ENCODE measurements at regions not wholly inside any gene's neighbourhood (a gene's known extent, or its start where the extent isn't known, plus 50 kb on each side); places are given as distances from the start of the nearest gene placed in this dataset.

GRCh38 chr12:93308281-93308680 lies 69.4 kb upstream of the NUDT4 start:
- no peak overlapping the region for H3K4me3 Mint-ChIP-seq (ENCODE audit: low read depth)
- H3K4me1 Mint-ChIP-seq (ENCODE audit: low read depth) = no peaks in the 10 kb centered on the region
- no peak overlapping the region for H3K27ac Mint-ChIP-seq
- no peak for DNase-seq (ENCODE audit: low spot score)
- intact Hi-C loops (cut with micrococcal nuclease) = no loop called here
- no peaks in the 10 kb centered on the region for H3K36me3 Mint-ChIP-seq (ENCODE audit: low read depth)
- peaks cover 8% of the 10 kb centered on the region for H3K9me3 Mint-ChIP-seq
- peaks cover 8% of the 10 kb centered on the region for H3K27me3 Mint-ChIP-seq (ENCODE audit: low read depth)

GRCh38 chr12:93311827-93312226 lies 65.9 kb upstream of the NUDT4 start:
- Mint-ChIP-seq H3K27ac (no peak overlapping the region), H3K36me3 (ENCODE audit: low read depth) (no peaks in the 10 kb centered on the region), H3K4me3 (ENCODE audit: low read depth) (no peak overlapping the region), H3K27me3 (ENCODE audit: low read depth) (peaks cover under 1% of the 10 kb centered on the region), H3K4me1 (ENCODE audit: low read depth) (no peaks in the 10 kb centered on the region), H3K9me3 (no peaks in the 10 kb centered on the region)
- intact Hi-C loops (cut with micrococcal nuclease) = loop anchor here (5.0 kb wide), 1 partner anchor 35 kb away; no protein-coding TSS in a partner anchor
- DNase-seq (ENCODE audit: low spot score) = no peak

GRCh38 chr12:93314177-93314497 lies 63.6 kb upstream of the NUDT4 start:
- H3K36me3 Mint-ChIP-seq (ENCODE audit: low read depth) = no peaks in the 10 kb centered on the region
- intact Hi-C loops (cut with micrococcal nuclease) = loop anchor here (5.0 kb wide), 1 partner anchor 37 kb away; no protein-coding TSS in a partner anchor
- peaks cover 3% of the 10 kb centered on the region for H3K4me1 Mint-ChIP-seq (ENCODE audit: low read depth)
- no peaks in the 10 kb centered on the region for H3K9me3 Mint-ChIP-seq
- no peak for DNase-seq (ENCODE audit: low spot score)
- no peak overlapping the region for H3K4me3 Mint-ChIP-seq (ENCODE audit: low read depth)
- no peaks in the 10 kb centered on the region for H3K27me3 Mint-ChIP-seq (ENCODE audit: low read depth)
- no peak overlapping the region for H3K27ac Mint-ChIP-seq

- H3K36me3 Mint-ChIP-seq (ENCODE audit: low read depth) = no peaks in the 10 kb centered on the region
Measured at GRCh38 chr12:93315385-93315906, 62.3 kb upstream of the NUDT4 start.

GRCh38 chr12:93315907-93316622 lies 61.7 kb upstream of the NUDT4 start:
- Mint-ChIP-seq H3K4me1 (ENCODE audit: low read depth) (peaks cover 3% of the 10 kb centered on the region), H3K9me3 (no peaks in the 10 kb centered on the region), H3K27me3 (ENCODE audit: low read depth) (no peaks in the 10 kb centered on the region), H3K4me3 (ENCODE audit: low read depth) (no peak overlapping the region), H3K27ac (no peak overlapping the region), H3K36me3 (ENCODE audit: low read depth) (no peaks in the 10 kb centered on the region)
- DNase-seq (ENCODE audit: low spot score) = no peak
- intact Hi-C loops (cut with micrococcal nuclease) = no loop called here

More at GRCh38 chr12:93315385-93315906, 62.3 kb upstream of the NUDT4 start:
- Mint-ChIP-seq H3K4me3 (ENCODE audit: low read depth) (no peak overlapping the region), H3K27me3 (ENCODE audit: low read depth) (no peaks in the 10 kb centered on the region), H3K4me1 (ENCODE audit: low read depth) (peaks cover 3% of the 10 kb centered on the region), H3K9me3 (no peaks in the 10 kb centered on the region), H3K27ac (no peak overlapping the region)
- no peak for DNase-seq (ENCODE audit: low spot score)
- intact Hi-C loops (cut with micrococcal nuclease) = no loop called here

GRCh38 chr12:93316623-93316971 lies 61.1 kb upstream of the NUDT4 start:
- H3K36me3 Mint-ChIP-seq (ENCODE audit: low read depth) = no peaks in the 10 kb centered on the region
- no peaks in the 10 kb centered on the region for H3K9me3 Mint-ChIP-seq
- H3K27me3 Mint-ChIP-seq (ENCODE audit: low read depth) = no peaks in the 10 kb centered on the region
- no peak overlapping the region for H3K4me3 Mint-ChIP-seq (ENCODE audit: low read depth)
- H3K27ac Mint-ChIP-seq = no peak overlapping the region
- H3K4me1 Mint-ChIP-seq (ENCODE audit: low read depth) = peaks cover 3% of the 10 kb centered on the region
- intact Hi-C loops (cut with micrococcal nuclease) = no loop called here
- DNase-seq (ENCODE audit: low spot score) = no peak

GRCh38 chr12:93317227-93317626 lies 60.5 kb upstream of the NUDT4 start:
- DNase-seq (ENCODE audit: low spot score) = no peak
- H3K4me3 Mint-ChIP-seq (ENCODE audit: low read depth) = no peak overlapping the region
- intact Hi-C loops (cut with micrococcal nuclease) = no loop called here
- peaks cover 3% of the 10 kb centered on the region for H3K4me1 Mint-ChIP-seq (ENCODE audit: low read depth)
- no peaks in the 10 kb centered on the region for H3K9me3 Mint-ChIP-seq
- H3K27ac Mint-ChIP-seq = no peak overlapping the region
- no peaks in the 10 kb centered on the region for H3K36me3 Mint-ChIP-seq (ENCODE audit: low read depth)
- H3K27me3 Mint-ChIP-seq (ENCODE audit: low read depth) = no peaks in the 10 kb centered on the region

- DNase-seq (ENCODE audit: low spot score) = no peak
- Mint-ChIP-seq H3K27ac (no peak overlapping the region), H3K4me3 (ENCODE audit: low read depth) (no peak overlapping the region), H3K4me1 (ENCODE audit: low read depth) (peaks cover 7% of the 10 kb centered on the region), H3K9me3 (no peaks in the 10 kb centered on the region), H3K27me3 (ENCODE audit: low read depth) (no peaks in the 10 kb centered on the region), H3K36me3 (ENCODE audit: low read depth) (no peaks in the 10 kb centered on the region)
- intact Hi-C loops (cut with micrococcal nuclease) = no loop called here
Measured at GRCh38 chr12:93318720-93319522, 58.8 kb upstream of the NUDT4 start.

GRCh38 chr12:93319523-93320050 lies 58.1 kb upstream of the NUDT4 start:
- Mint-ChIP-seq H3K27ac (no peak overlapping the region), H3K4me3 (ENCODE audit: low read depth) (no peak overlapping the region), H3K9me3 (no peaks in the 10 kb centered on the region), H3K4me1 (ENCODE audit: low read depth) (peaks cover 7% of the 10 kb centered on the region), H3K36me3 (ENCODE audit: low read depth) (no peaks in the 10 kb centered on the region), H3K27me3 (ENCODE audit: low read depth) (no peaks in the 10 kb centered on the region)
- DNase-seq (ENCODE audit: low spot score) = no peak
- intact Hi-C loops (cut with micrococcal nuclease) = no loop called here

- Mint-ChIP-seq H3K27me3 (ENCODE audit: low read depth) (no peaks in the 10 kb centered on the region), H3K9me3 (no peaks in the 10 kb centered on the region), H3K4me1 (ENCODE audit: low read depth) (peaks cover 3% of the 10 kb centered on the region), H3K36me3 (ENCODE audit: low read depth) (no peaks in the 10 kb centered on the region), H3K27ac (no peak overlapping the region), H3K4me3 (ENCODE audit: low read depth) (no peak overlapping the region)
- intact Hi-C loops (cut with micrococcal nuclease) = no loop called here
- no peak for DNase-seq (ENCODE audit: low spot score)
Measured at GRCh38 chr12:93322784-93323183, 54.9 kb upstream of the NUDT4 start.

GRCh38 chr12:93323625-93324329 lies 53.9 kb upstream of the NUDT4 start:
- Mint-ChIP-seq H3K27ac (no peak overlapping the region), H3K4me1 (ENCODE audit: low read depth) (peaks cover 3% of the 10 kb centered on the region), H3K36me3 (ENCODE audit: low read depth) (no peaks in the 10 kb centered on the region), H3K27me3 (ENCODE audit: low read depth) (no peaks in the 10 kb centered on the region), H3K4me3 (ENCODE audit: low read depth) (no peak overlapping the region), H3K9me3 (no peaks in the 10 kb centered on the region)
- DNase-seq (ENCODE audit: low spot score) = no peak
- intact Hi-C loops (cut with micrococcal nuclease) = no loop called here

GRCh38 chr12:93325855-93326254 lies 51.9 kb upstream of the NUDT4 start:
- Mint-ChIP-seq H3K27ac (no peak overlapping the region), H3K27me3 (ENCODE audit: low read depth) (no peaks in the 10 kb centered on the region), H3K36me3 (ENCODE audit: low read depth) (no peaks in the 10 kb centered on the region), H3K9me3 (no peaks in the 10 kb centered on the region), H3K4me1 (ENCODE audit: low read depth) (peaks cover 3% of the 10 kb centered on the region), H3K4me3 (ENCODE audit: low read depth) (no peak overlapping the region)
- intact Hi-C loops (cut with micrococcal nuclease) = no loop called here
- DNase-seq (ENCODE audit: low spot score) = no peak

Data from activated T-helper 2 cell treated with anti-CD3 and anti-CD28 coated beads, Interferon-gamma antibody, Interleukin-2, Interleukin-4, amounts not matched to agents 10 μg/mL and 5 μg/mL and 100 μg/mL, durations not matched to agents 14 hours and 24 hours and 36 hours (primary cell).